ENCODE measurements at regions not wholly inside any gene's neighbourhood (a gene's known extent, or its start where the extent isn't known, plus 50 kb on each side); places are given as distances from the start of the nearest gene placed in this dataset.

- no peaks in the 10 kb centered on the region for H3K36me3 ChIP-seq
- H2AFZ ChIP-seq (replicated peaks): no peak overlapping the region
- Mint-ChIP-seq H3K9me3 (no peaks in the 10 kb centered on the region), H3K36me3 (no peaks in the 10 kb centered on the region), H3K4me1 (no peaks in the 10 kb centered on the region), H3K27ac (no peak overlapping the region), H3K27me3 (ENCODE audit: insufficient read depth, low read depth) (no peaks in the 10 kb centered on the region), H3K4me3 (no peak overlapping the region)
- H3K79me2 ChIP-seq (ENCODE audit: low read depth): no peaks in the 10 kb centered on the region
- H3K4me1 ChIP-seq: no peaks in the 10 kb centered on the region
- H3K4me2 ChIP-seq: no peak overlapping the region
- no peaks in the 10 kb centered on the region for H3F3A ChIP-seq (ENCODE audit: low read depth)
- TF ChIP-seq EZH2 (IDR thresholded peaks at IDR 0.05) (no peak), EZH2phosphoT487 (IDR thresholded peaks at IDR 0.05) (no peak), CTCF (IDR thresholded peaks at IDR 0.05) (no peak)
- no peaks in the 10 kb centered on the region for H3K27me3 ChIP-seq
- no peaks in the 10 kb centered on the region for H3K9me3 ChIP-seq (ENCODE audit: low read depth)
- no peak overlapping the region for H3K9ac ChIP-seq
- DNase-seq (ENCODE audit: low spot score): no peak
- no peaks in the 10 kb centered on the region for H4K20me1 ChIP-seq (ENCODE audit: low read depth)
- H3K4me3 ChIP-seq: no peak overlapping the region
- no peak overlapping the region for H3K27ac ChIP-seq
Measured at GRCh38 chr18:70705831-70706416, 417.1 kb downstream of the SOCS6 start.

DNA sequence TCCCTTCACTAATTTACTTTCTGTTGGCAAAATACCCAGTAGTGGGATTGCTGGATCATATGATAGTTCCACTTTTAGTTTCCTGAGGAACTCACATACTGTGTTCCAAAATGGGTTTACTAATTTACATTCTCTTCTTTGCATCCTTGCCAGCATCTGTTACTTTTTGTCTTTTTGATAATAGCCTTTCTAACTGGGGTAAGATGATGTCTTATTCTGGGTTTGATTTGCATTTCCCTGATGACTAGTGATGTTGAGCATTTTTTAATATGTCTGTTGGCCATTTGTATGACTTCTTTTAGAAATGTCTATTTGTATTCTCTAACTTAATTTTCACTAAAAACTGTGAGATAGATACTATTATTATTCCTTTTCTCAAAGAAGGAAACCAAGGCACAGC is 411.7 kb downstream of the SOCS6 start:
- H3K4me3 Mint-ChIP-seq: no peak overlapping the region
- H3K4me1 Mint-ChIP-seq: no peaks in the 10 kb centered on the region
- Histone ChIP-seq H4K20me1 (ENCODE audit: low read depth) (no peaks in the 10 kb centered on the region), H3K36me3 (no peaks in the 10 kb centered on the region), H3K4me1 (no peaks in the 10 kb centered on the region), H3F3A (ENCODE audit: low read depth) (no peaks in the 10 kb centered on the region), H3K9ac (no peak overlapping the region), H3K27me3 (no peaks in the 10 kb centered on the region), H3K9me3 (ENCODE audit: low read depth) (no peaks in the 10 kb centered on the region), H3K27ac (no peak overlapping the region), H3K4me3 (no peak overlapping the region), H3K4me2 (no peak overlapping the region), H2AFZ (replicated peaks) (no peak overlapping the region), H3K79me2 (ENCODE audit: low read depth) (no peaks in the 10 kb centered on the region)
- H3K36me3 Mint-ChIP-seq: no peaks in the 10 kb centered on the region
- H3K27me3 Mint-ChIP-seq (ENCODE audit: insufficient read depth, low read depth): peaks cover 2% of the 10 kb centered on the region
- DNase-seq (ENCODE audit: low spot score): no peak
- no peak overlapping the region for H3K27ac Mint-ChIP-seq
- TF ChIP-seq CTCF (IDR thresholded peaks at IDR 0.05): no peak
- H3K9me3 Mint-ChIP-seq: peaks cover 12% of the 10 kb centered on the region

GRCh38 chr18:70698574-70698973 is 409.7 kb downstream of the SOCS6 start:
- H3K36me3 ChIP-seq: no peaks in the 10 kb centered on the region
- H3K9me3 Mint-ChIP-seq: peaks cover 12% of the 10 kb centered on the region
- H3K4me3 ChIP-seq: no peak overlapping the region
- no peak overlapping the region for H3K9ac ChIP-seq
- H3K4me1 Mint-ChIP-seq: peaks cover under 1% of the 10 kb centered on the region
- no peak overlapping the region for H3K27ac Mint-ChIP-seq
- no peaks in the 10 kb centered on the region for H3K9me3 ChIP-seq (ENCODE audit: low read depth)
- H3K4me2 ChIP-seq: no peak overlapping the region
- DNase-seq (ENCODE audit: low spot score): no peak
- H3K4me1 ChIP-seq: no peaks in the 10 kb centered on the region
- no peaks in the 10 kb centered on the region for H4K20me1 ChIP-seq (ENCODE audit: low read depth)
- no peak overlapping the region for H2AFZ ChIP-seq (replicated peaks)
- no peaks in the 10 kb centered on the region for H3K79me2 ChIP-seq (ENCODE audit: low read depth)
- no peaks in the 10 kb centered on the region for H3F3A ChIP-seq (ENCODE audit: low read depth)
- TF ChIP-seq EZH2 (IDR thresholded peaks at IDR 0.05) (no peak), EZH2phosphoT487 (IDR thresholded peaks at IDR 0.05) (no peak), CTCF (IDR thresholded peaks at IDR 0.05) (no peak)
- H3K36me3 Mint-ChIP-seq: no peaks in the 10 kb centered on the region
- H3K27me3 ChIP-seq: no peaks in the 10 kb centered on the region
- H3K27me3 Mint-ChIP-seq (ENCODE audit: insufficient read depth, low read depth): peaks cover 2% of the 10 kb centered on the region
- no peak overlapping the region for H3K4me3 Mint-ChIP-seq
- no peak overlapping the region for H3K27ac ChIP-seq
